ENCODE measurements at regions not wholly inside any gene's neighbourhood (a gene's known extent, or its start where the extent isn't known, plus 50 kb on each side); places are given as distances from the start of the nearest gene placed in this dataset.
A peak's percentile ranks its signal among the peaks of the same experiment; 100 is the strongest.

DNA sequence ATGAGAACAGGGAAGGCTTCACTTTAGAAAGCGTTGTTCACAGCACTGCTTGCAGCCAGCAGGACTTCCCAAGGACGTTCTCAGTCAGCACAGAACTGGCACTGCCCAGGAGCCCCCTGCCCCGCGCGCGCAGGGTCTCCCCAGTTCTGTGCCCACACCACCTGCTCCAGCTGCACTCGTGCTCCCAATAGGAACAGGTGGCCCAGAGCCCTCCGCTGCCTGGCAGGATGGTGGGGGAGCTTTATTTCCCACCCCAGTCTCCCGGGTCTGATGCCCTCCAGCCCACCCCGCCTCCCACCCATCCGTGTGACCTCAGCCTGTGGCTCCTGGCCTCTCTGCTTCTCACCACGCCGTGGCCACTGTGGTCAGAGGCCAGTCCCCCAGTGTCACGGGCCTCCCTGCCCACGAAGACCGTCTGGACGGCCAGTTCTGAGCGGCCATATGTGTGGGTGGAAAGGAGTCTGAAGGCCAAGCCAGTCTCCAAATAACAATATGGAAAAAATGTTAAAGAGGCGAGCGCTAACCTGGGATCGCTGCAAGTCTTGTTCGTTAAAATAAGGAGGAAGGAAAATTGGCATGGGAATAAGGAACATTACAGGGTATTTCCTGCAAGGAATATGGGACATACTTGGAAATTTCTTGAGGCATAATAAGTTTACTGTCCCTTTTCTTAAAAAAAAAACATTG, 54.6 kb upstream of the PCSK6 start:
- Histone ChIP-seq H2AFZ (ENCODE audit: low read length) (no peak overlapping the region), H3K27me3 (ENCODE audit: insufficient read depth, low read length) (no peaks in the 10 kb centered on the region), H4K5ac (ENCODE audit: insufficient read length, low read depth, low read length) (no peak overlapping the region), H4K91ac (ENCODE audit: insufficient read length, low read depth, low read length) (no peak overlapping the region), H3K14ac (ENCODE audit: insufficient read depth, low read length) (no peak overlapping the region; the same call in 1 of the 2 replicates), H2BK12ac (ENCODE audit: insufficient read length, low read depth, low read length) (no peak overlapping the region), H3K23me2 (ENCODE audit: insufficient read length, low read depth, low read length, poor library complexity, severe bottlenecking) (no peaks in the 10 kb centered on the region), H3T11ph (ENCODE audit: low read length) (no peak overlapping the region), H4K8ac (replicated peaks; ENCODE audit: insufficient read length, low read depth, low read length) (no peak overlapping the region), H3K9ac (ENCODE audit: extremely low read depth, insufficient read length, low read length) (no peak overlapping the region), H2BK15ac (ENCODE audit: low read depth, low read length) (no peak overlapping the region), H2BK120ac (ENCODE audit: low read depth, low read length, poor library complexity, severe bottlenecking) (no peak overlapping the region), H3K79me2 (ENCODE audit: insufficient read depth, low read length) (no peaks in the 10 kb centered on the region), H3K4me1 (ENCODE audit: insufficient read depth, low read length) (no peaks in the 10 kb centered on the region), H3K9me3 (ENCODE audit: control insufficient read depth, low read depth, low read length) (no peaks in the 10 kb centered on the region), H3K79me1 (ENCODE audit: insufficient read depth, low read depth, low read length, poor library complexity, severe bottlenecking) (no peaks in the 10 kb centered on the region), H3K23ac (ENCODE audit: insufficient read length, low read depth, low read length) (no peak overlapping the region), H2AK5ac (ENCODE audit: insufficient read length, low read length) (no peak overlapping the region), H4K20me1 (ENCODE audit: control insufficient read depth, insufficient read depth, insufficient read length) (peaks cover 2% of the 10 kb centered on the region), H2BK20ac (ENCODE audit: low read depth, low read length, poor library complexity, severe bottlenecking) (no peak overlapping the region), H3K27ac (ENCODE audit: insufficient read length, low read depth, low read length) (no peak overlapping the region), H3K56ac (ENCODE audit: insufficient read length, low read depth, low read length) (no peak overlapping the region), H3K4ac (ENCODE audit: low read depth, low read length) (no peak overlapping the region), H3K4me2 (ENCODE audit: insufficient read depth, insufficient read length, low read length) (no peak overlapping the region), H3K18ac (ENCODE audit: insufficient read length, low read depth, low read length) (no peak overlapping the region), H2BK5ac (ENCODE audit: insufficient read length, low read length) (no peak overlapping the region)
- Mint-ChIP-seq H3K27me3 (ENCODE audit: low read depth) (peaks cover 13% of the 10 kb centered on the region), H3K4me3 (no peak overlapping the region), H3K27ac (peak overlapping the region in 1 of 3 experiments; percentile 77; a peak in 1 of 7 replicates), H3K4me1 (no peaks in the 10 kb centered on the region), H3K36me3 (ENCODE audit: insufficient read depth in 1 of 3, low read depth in 3 of 3) (no peaks in the 10 kb centered on the region), H3K9me3 (peaks cover 4 to 9% of the 10 kb centered on the region in 2 experiments; a peak in 3 of 5 replicates)
- WGBS (ENCODE audit: extremely low coverage, insufficient read length, low lambda C conversion rate) = no CpG with 5 or more reads among the region's 22 CpGs
- no peak for TF ChIP-seq CTCF (conservative IDR thresholded peaks at IDR 0.05)
- no peak for DNase-seq

Measured in H9 (cell line).